PC-3 (cell line): ENCODE measurements at regions not wholly inside any gene's neighbourhood (a gene's known extent, or its start where the extent isn't known, plus 50 kb on each side); places are given as distances from the start of the nearest gene placed in this dataset.
A peak's percentile ranks its signal among the peaks of the same experiment; 100 is the strongest.

ENCODE experiments used
- ATAC-seq: fragments of 200-7000 bp; cut with Tn5 transposase; 2 replicates; pipeline ENCODE4 v1.9.1; 2020; ENCODE audit warnings: mild to moderate bottlenecking, moderate library complexity
- BruUV-seq: library from RNA; stranded (reverse); fragments of 400-500 nt; replicated peaks from 2 replicates; lab custom pipeline; 2021; lab: Mats Ljungman, UMichigan
- CTCF ChIA-PET: fragments of 300-600 bp; sonication (Branson Sonifier 250); formaldehyde crosslinking; loops from one replicate; lab custom pipeline; 2022; ENCODE audit warnings: antibody characterized with exemption; lab: Charles Lee
- POLR2A ChIA-PET: fragments of 300-600 bp; sonication (Branson Sonifier 250); formaldehyde crosslinking; loops from one replicate; lab custom pipeline; 2022; ENCODE audit warnings: antibody characterized with exemption; ENCODE audit not compliant: unreplicated experiment; lab: Charles Lee
- DNase-seq: peaks from one replicate; pipeline ENCODE4 v3.0.0-alpha.2; 2015
- H2AFZ ChIP-seq: fragments of 300-600 bp; sonication (generic); 2 replicates; pipeline ENCODE4 v1.6.0; 2016; ENCODE audit warnings: antibody characterized with exemption, low read length
- H3F3A ChIP-seq: fragments of 300-600 bp; sonication (generic); one replicate; pipeline ENCODE4 v1.6.0; 2017; ENCODE audit warnings: antibody characterized with exemption, low read length, control low read depth, mild to moderate bottlenecking; ENCODE audit not compliant: unreplicated experiment
- H3K27ac ChIP-seq: fragments of 300-600 bp; sonication (generic); 2 replicates; pipeline ENCODE4 v1.5.1; 2016; ENCODE audit warnings: mild to moderate bottlenecking, low read length
- H3K27me3 ChIP-seq: fragments of 300-600 bp; sonication (generic); 2 replicates; pipeline ENCODE4 v1.6.1; 2016; ENCODE audit warnings: low read length, mixed read lengths
- H3K36me3 ChIP-seq: fragments of 300-600 bp; sonication (generic); 2 replicates; pipeline ENCODE4 v1.6.1; 2016; ENCODE audit warnings: low read depth, mixed run types, low read length, mixed read lengths
- H3K4me1 ChIP-seq: fragments of 300-600 bp; sonication (generic); 2 replicates; pipeline ENCODE4 v1.5.1; 2016; ENCODE audit warnings: low read length; ENCODE audit not compliant: insufficient read depth
- H3K4me2 ChIP-seq: fragments of 300-600 bp; sonication (generic); 2 replicates; pipeline ENCODE4 v1.6.0; 2016; ENCODE audit warnings: low read length
- H3K4me3 ChIP-seq: fragments of 300-600 bp; sonication (generic); 2 replicates; pipeline ENCODE4 v1.5.1; 2016; ENCODE audit warnings: mild to moderate bottlenecking, low read length, mixed read lengths
- H3K79me2 ChIP-seq: fragments of 300-600 bp; sonication (generic); 2 replicates; pipeline ENCODE4 v1.6.1; 2017; ENCODE audit warnings: low read length, mixed read lengths
- H3K9ac ChIP-seq: fragments of 300-600 bp; sonication (generic); 2 replicates; pipeline ENCODE4 v1.6.0; 2016; ENCODE audit warnings: mild to moderate bottlenecking, low read length
- H3K9me2 ChIP-seq: fragments of 300-600 bp; sonication (generic); replicated peaks from 2 replicates; pipeline ENCODE4 v1.6.1; 2016; ENCODE audit warnings: mixed run types, low read length, mixed read lengths
- H3K9me3 ChIP-seq: fragments of 300-600 bp; sonication (generic); 2 replicates; pipeline ENCODE4 v1.6.1; 2016; ENCODE audit warnings: low read length, mixed read lengths
- H4K20me1 ChIP-seq: fragments of 300-600 bp; sonication (generic); 2 replicates; pipeline ENCODE4 v1.6.1; 2016; ENCODE audit warnings: low read length, mixed read lengths
- CTCF ChIP-seq: fragments of 300-600 bp; sonication (generic); conservative IDR thresholded peaks from 2 replicates; pipeline ENCODE4 v1.5.1; 2017; ENCODE audit warnings: antibody characterized with exemption, low read depth, mild to moderate bottlenecking, low read length
- EZH2 ChIP-seq: fragments of 300-600 bp; sonication (generic); IDR thresholded peaks from one replicate; pipeline ENCODE4 v1.6.1; 2017; ENCODE audit warnings: antibody characterized with exemption, mild to moderate bottlenecking, low read length; ENCODE audit not compliant: unreplicated experiment
- EZH2phosphoT487 ChIP-seq: fragments of 300-600 bp; sonication (generic); IDR thresholded peaks from 2 replicates; pipeline ENCODE4 v1.6.1; 2018; ENCODE audit warnings: mild to moderate bottlenecking, antibody characterized with exemption, low read length, borderline replicate concordance
- intact Hi-C: fragments of 100-400 bp; cut with micrococcal nuclease; formaldehyde crosslinking; loops from 2 replicates; pipeline ENCODE4 v1.9.0; 2023

GRCh38 chr22:46035380-46035741 lies 58.4 kb upstream of the WNT7B start:
- no peak for DNase-seq
- BruUV-seq = no TSS peak
- ChIA-PET CTCF (interaction anchor here (2.2 to 3.0 kb wide), 2 partner anchors 22 to 29 kb away, joined by 13 to 77 read pairs; no protein-coding TSS in a partner anchor), POLR2A (interaction anchor here (0.5 to 0.8 kb wide), 4 partner anchors 16 to 258 kb away, joined by 3 to 23 read pairs (median 13); no protein-coding TSS in a partner anchor)
- Histone ChIP-seq H3F3A (no peaks in the 10 kb centered on the region), H3K4me3 (peak overlapping the region; percentile 76), H3K27ac (peak overlapping the region; percentile 52), H3K27me3 (no peaks in the 10 kb centered on the region), H3K9ac (peak overlapping the region; percentile 81), H3K36me3 (no peaks in the 10 kb centered on the region), H2AFZ (peak overlapping the region; percentile 95), H3K4me2 (peak overlapping the region; percentile 87), H3K9me3 (no peaks in the 10 kb centered on the region), H3K79me2 (peaks cover 20% of the 10 kb centered on the region), H3K9me2 (no peaks in the 10 kb centered on the region), H3K4me1 (peaks cover 17% of the 10 kb centered on the region), H4K20me1 (no peaks in the 10 kb centered on the region)
- TF ChIP-seq CTCF = no peak
- no peak for TF ChIP-seq EZH2phosphoT487
- no peak for TF ChIP-seq EZH2
- intact Hi-C loops = no loop called here
- ATAC-seq = no peak

GRCh38 chr22:46035742-46036557 lies 59.0 kb upstream of the WNT7B start:
- DNase-seq = peak; percentile 97
- CTCF ChIA-PET = interaction anchor here (0.6 to 3.0 kb wide), 3 partner anchors 17 to 30 kb away, joined by 3 to 77 read pairs (median 13); no protein-coding TSS in a partner anchor
- BruUV-seq = no TSS peak

More at GRCh38 chr22:46035742-46036557, 59.0 kb upstream of the WNT7B start:
- H3K4me3 ChIP-seq = peak overlapping the region; percentile 81
- peak overlapping the region; percentile 85 for H3K27ac ChIP-seq
- H4K20me1 ChIP-seq = no peaks in the 10 kb centered on the region
- H3K9me3 ChIP-seq = no peaks in the 10 kb centered on the region
- no peaks in the 10 kb centered on the region for H3F3A ChIP-seq
- POLR2A ChIA-PET = interaction anchor here (0.5 to 0.8 kb wide), 4 partner anchors 15 to 259 kb away, joined by 3 to 23 read pairs (median 13); no protein-coding TSS in a partner anchor
- H3K4me2 ChIP-seq = peak overlapping the region; percentile 100
- H3K4me1 ChIP-seq = peaks cover 23% of the 10 kb centered on the region
- H3K27me3 ChIP-seq = no peaks in the 10 kb centered on the region
- no peaks in the 10 kb centered on the region for H3K36me3 ChIP-seq
- H3K9me2 ChIP-seq = no peaks in the 10 kb centered on the region
- ATAC-seq = peak; percentile 88
- peak overlapping the region; percentile 93 for H3K9ac ChIP-seq
- H3K79me2 ChIP-seq = peaks cover 25% of the 10 kb centered on the region
- intact Hi-C loops = loop anchor here (1.0 kb wide), 2 partner anchors 23 to 30 kb away; no protein-coding TSS in a partner anchor
- peak overlapping the region; percentile 61 for H2AFZ ChIP-seq
- TF ChIP-seq EZH2phosphoT487 (no peak), EZH2 (no peak), CTCF (no peak)
